ENCODE measurements at regions not wholly inside any gene's neighbourhood (a gene's known extent, or its start where the extent isn't known, plus 50 kb on each side); places are given as distances from the start of the nearest gene placed in this dataset.
"Not testable (repeated sequence)": the region's sequence is repeated elsewhere in the genome, so short reads cannot be mapped to it uniquely, and the experiment has no call there.

DNA sequence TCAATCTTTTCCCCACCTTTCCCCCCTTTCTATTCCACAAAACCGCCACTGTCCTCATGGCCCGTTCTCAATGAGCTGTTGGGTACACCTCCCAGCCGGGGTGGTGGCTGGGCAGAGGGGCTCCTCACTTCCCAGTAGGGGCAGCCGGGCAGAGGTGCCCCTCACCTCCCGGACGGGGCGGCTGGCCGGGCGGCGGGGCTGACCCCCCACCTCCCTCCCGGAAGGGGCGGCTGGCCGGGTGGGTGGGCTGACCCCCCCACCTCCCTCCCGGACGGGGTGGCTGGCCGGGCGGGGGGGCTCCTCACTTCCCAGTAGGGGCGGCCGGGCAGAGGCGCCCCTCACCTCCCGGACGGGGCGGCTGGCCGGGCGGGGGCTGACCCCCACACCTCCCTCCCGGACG is 149.3 kb upstream of the SNX7 start:
- not testable (repeated sequence) for TF ChIP-seq POLR2A, POLR2AphosphoS5 (IDR thresholded peaks at IDR 0.05)
